GM12891 (cell line): ENCODE measurements at regions not wholly inside any gene's neighbourhood (a gene's known extent, or its start where the extent isn't known, plus 50 kb on each side); places are given as distances from the start of the nearest gene placed in this dataset.

Experiments
- DNase-seq: peaks from one replicate; pipeline ENCODE4 v3.0.0; 2011; ENCODE audit warnings: low spot score; ENCODE audit not compliant: insufficient read length
- FAIRE-seq: peaks from 2 replicates; lab custom pipeline; 2011; peaks lifted over from hg19 to GRCh38; lab: Jason Lieb, UNC
- PAX5 ChIP-seq: IDR thresholded peaks from 2 replicates; pipeline ENCODE4 v1.6.1; 2011; ENCODE audit warnings: low read length, moderate library complexity, mild to moderate bottlenecking; ENCODE audit not compliant: insufficient read depth, severe bottlenecking
- POLR2A ChIP-seq: IDR thresholded peaks from 2 replicates; pipeline ENCODE4 v1.6.1; 2011; ENCODE audit warnings: low read depth, low read length, control low read depth
- POLR2AphosphoS5 ChIP-seq: IDR thresholded peaks from 2 replicates; pipeline ENCODE4 v1.6.1; 2011; ENCODE audit warnings: low read depth, low read length, control low read depth
- POU2F2 ChIP-seq: IDR thresholded peaks from 2 replicates; pipeline ENCODE4 v1.6.1; 2011; ENCODE audit warnings: low read depth, mild to moderate bottlenecking, control low read depth, low read length, moderate library complexity
- SPI1 ChIP-seq: IDR thresholded peaks from 2 replicates; pipeline ENCODE4 v1.6.1; 2011; ENCODE audit warnings: low read depth, low read length, control low read depth
- TAF1 ChIP-seq: IDR thresholded peaks from 2 replicates; pipeline ENCODE4 v1.6.1; 2011; ENCODE audit warnings: low read depth, low read length, control low read depth

DNA sequence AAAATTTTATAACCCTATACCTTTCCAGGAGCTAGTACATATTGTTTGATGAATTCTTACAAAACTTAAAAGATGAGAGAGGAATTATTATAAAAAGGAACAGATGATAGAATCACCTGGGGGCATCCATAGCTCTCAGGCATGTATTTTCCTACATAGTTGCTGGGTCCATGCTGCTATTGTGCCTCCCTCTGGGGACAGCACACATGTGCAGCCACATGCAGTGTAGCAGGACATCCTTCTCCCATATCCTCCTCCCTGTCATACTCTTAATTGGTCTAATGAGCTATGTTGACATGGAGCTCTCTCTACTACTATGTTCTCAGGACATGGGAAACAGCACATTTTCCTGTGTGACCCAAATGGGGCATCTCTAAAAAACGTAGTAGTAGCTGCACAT, 898.2 kb upstream of the MAP3K7 start:
- no peak for TF ChIP-seq POLR2AphosphoS5
- TF ChIP-seq PAX5, result no peak
- TF ChIP-seq SPI1, result no peak
- no peak for TF ChIP-seq TAF1
- TF ChIP-seq POLR2A, result no peak
- no peak for TF ChIP-seq POU2F2
- FAIRE-seq, result no peak
- DNase-seq, result no peak

DNA sequence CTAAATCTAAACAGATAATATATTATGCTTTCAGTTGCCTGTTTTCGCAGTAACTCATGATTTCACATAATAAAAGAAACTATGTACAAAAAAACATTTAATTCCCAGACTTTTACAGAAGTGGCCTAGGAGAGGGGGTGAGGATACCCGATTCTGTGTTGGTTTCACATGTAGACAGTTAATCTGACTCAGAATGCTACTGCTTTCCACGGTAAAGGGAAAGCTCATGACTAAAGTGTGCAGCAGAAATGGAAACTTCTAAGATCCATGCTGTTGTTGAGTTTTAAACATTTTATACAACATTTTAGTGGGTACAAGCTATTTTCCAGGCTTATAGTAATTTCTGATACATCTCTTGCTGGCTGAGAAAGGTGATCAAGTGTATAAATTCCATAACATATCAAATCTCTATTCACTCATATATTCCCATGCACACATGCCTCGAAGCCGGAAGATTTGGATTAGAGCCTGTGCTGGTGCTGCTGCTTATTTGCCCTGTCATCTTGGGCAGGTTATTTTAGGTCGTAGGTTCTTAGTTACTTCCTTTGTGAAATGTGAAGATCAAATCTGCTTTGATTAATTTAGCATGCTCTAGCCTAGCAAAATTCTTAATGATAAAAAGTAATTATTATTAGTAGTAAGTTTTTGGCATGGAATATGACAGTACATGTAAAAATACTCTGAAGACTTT, 896.7 kb upstream of the MAP3K7 start:
- FAIRE-seq (no peak), DNase-seq (no peak)
- TF ChIP-seq POLR2A, result no peak
- TF ChIP-seq POLR2AphosphoS5, result no peak
- TF ChIP-seq PAX5, result no peak
- no peak for TF ChIP-seq POU2F2
- no peak for TF ChIP-seq TAF1
- TF ChIP-seq SPI1, result peak; percentile 56; the same call in 1 of the 2 replicates

DNA sequence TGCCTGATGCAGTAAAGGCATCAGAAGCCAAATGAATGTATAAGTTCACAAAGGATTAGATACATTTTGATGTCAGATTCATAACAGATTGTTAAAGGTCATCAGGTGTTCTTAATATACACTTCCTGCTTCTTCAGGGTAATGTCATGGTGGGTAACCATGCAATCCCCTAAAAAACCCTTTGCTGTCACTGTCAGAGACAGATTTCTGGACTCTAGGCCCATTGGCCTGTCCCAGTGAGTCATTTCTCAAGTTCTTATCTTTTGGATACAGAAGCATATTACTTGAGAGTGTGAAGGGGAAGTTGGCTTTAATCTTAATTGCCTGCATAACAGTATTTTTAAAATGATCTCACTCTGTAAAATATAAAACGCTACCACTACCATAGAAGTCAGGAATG, 895.6 kb upstream of the MAP3K7 start:
- TF ChIP-seq POLR2AphosphoS5, result no peak
- no peak for TF ChIP-seq POU2F2
- peak; percentile 94 for TF ChIP-seq PAX5
- TF ChIP-seq TAF1, result no peak
- peak; percentile 61 for TF ChIP-seq SPI1
- TF ChIP-seq POLR2A, result no peak
- peak; percentile 81 for FAIRE-seq
- no peak for DNase-seq

DNA sequence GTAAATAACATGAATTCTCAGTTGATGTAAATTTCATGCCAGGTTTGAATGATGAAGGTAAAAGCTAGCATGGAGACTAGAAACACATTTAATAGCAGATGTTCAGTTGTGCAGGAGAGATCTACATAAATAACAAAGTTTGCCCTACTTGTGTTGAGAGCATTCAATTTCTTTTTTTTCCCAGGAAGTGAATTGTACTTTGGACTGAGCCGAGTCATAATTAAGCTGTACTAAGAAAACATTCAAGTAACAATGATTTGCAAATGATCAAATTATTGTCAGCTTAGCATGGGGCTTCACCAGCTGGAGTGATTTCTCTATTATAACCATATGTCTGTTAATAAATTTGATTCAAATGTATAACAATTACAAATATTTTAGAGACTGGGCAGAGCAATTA, 893.5 kb upstream of the MAP3K7 start:
- FAIRE-seq (no peak), DNase-seq (no peak)
- TF ChIP-seq TAF1 (no peak), POLR2AphosphoS5 (no peak), PAX5 (no peak), POU2F2 (no peak), SPI1 (no peak), POLR2A (no peak)

DNA sequence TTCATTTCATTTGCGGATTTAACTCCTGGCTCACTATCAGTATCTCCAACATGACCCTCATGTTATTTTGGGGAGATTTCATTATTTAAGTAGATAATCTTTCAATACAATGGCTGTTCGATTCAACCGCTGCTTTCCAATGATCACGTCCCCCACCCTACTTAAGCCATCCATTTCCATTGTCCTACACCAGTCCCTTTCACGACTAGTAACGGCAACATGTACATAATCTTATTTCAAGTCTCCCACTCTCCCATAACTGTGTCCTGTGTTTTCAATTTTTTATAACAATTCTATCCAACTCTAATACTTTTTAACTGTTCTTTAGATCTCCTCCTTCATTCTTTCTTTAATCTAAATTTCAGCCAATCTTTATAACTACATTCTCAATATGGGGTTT, 890.8 kb upstream of the MAP3K7 start:
- FAIRE-seq (no peak), DNase-seq (no peak)
- TF ChIP-seq SPI1, result no peak
- TF ChIP-seq PAX5, result no peak
- TF ChIP-seq POU2F2, result no peak
- no peak for TF ChIP-seq POLR2AphosphoS5
- TF ChIP-seq TAF1, result no peak
- no peak for TF ChIP-seq POLR2A

DNA sequence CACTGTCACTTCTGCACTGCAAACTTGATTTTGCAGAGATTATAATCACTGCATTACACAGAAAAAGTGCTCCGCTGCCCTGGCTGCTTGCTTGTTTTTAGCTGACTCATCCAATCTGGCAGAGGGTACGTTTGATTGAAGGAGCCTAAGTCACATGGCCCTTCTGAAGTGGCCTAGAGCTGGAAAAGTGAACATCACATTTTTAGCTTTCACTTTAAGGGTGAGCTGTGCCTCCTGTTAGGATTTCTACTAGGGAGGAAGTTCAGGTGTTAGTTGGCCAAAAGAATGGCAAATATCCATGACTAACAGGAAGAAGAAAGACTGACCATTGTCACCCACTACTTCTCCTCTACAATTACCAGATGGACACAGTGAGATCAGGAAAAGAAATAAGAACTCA, 889.1 kb upstream of the MAP3K7 start:
- TF ChIP-seq POLR2A, result no peak
- TF ChIP-seq SPI1, result peak; percentile 37; the same call in 1 of the 2 replicates
- DNase-seq (peak; percentile 6), FAIRE-seq (no peak)

DNA sequence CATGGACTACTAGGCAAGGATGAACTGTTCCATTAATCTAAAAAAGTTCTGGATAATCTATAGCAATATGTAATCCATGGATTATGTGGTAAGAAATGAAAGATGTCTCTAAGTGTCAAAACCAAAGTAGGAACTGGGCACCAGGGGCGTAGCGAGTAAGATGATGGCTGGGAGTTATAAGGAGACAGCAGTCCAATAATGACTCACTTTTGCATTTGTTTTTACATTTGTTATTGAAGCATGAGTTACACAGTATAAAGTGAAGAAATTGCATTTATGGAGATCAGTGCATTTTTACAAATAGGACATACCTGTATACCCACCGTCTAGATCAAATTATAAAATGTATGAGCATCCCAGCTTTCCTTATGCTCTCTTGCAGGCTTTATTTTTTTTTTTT, 878.5 kb upstream of the MAP3K7 start:
- TF ChIP-seq POU2F2 (no peak), SPI1 (no peak), POLR2A (no peak), POLR2AphosphoS5 (no peak)
- FAIRE-seq (peak; percentile 62), DNase-seq (no peak)

DNA sequence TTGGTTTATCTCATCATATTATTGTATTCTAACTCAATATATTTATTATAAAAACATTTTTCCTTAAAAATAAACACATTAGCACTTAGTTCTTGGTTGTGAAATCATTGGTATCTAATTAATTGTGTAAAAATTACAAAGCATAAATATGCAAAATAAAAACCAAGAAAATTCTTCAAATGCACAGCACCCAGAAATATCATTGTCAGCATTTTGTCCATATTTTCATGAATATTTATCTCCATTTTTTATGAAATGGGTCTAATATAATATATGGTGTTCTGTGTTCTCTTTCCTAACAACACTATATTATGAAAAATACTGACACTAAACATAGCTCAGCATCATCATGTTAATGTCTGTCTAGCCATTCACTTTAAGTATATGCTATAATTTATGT, 877.8 kb upstream of the MAP3K7 start:
- no peak for TF ChIP-seq SPI1
- TF ChIP-seq POLR2A, result no peak
- no peak for TF ChIP-seq POLR2AphosphoS5
- no peak for TF ChIP-seq POU2F2
- TF ChIP-seq TAF1, result no peak
- no peak for TF ChIP-seq PAX5
- DNase-seq (no peak), FAIRE-seq (no peak)

DNA sequence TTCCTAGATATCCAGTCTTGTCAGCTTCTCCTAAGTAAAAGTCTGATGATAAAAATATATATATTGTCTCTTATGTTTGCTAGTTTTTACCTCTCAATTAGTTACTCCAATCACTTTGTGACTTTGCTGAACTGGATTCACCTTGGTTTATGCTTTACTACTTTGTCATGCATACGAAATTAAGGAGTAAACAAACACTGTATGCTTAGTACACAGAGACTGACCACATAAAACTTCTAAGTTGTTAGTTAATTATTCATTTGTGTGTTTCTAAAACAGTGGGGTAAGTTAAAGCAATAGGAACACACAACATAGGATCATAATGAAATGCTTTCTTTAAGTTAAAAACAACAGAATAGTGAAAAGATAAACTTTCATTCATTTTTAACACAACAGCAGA, 877.3 kb upstream of the MAP3K7 start:
- no peak for TF ChIP-seq POU2F2
- no peak for TF ChIP-seq SPI1
- TF ChIP-seq TAF1, result no peak
- no peak for TF ChIP-seq PAX5
- TF ChIP-seq POLR2A, result no peak
- TF ChIP-seq POLR2AphosphoS5, result no peak
- no peak for DNase-seq
- FAIRE-seq, result no peak

DNA sequence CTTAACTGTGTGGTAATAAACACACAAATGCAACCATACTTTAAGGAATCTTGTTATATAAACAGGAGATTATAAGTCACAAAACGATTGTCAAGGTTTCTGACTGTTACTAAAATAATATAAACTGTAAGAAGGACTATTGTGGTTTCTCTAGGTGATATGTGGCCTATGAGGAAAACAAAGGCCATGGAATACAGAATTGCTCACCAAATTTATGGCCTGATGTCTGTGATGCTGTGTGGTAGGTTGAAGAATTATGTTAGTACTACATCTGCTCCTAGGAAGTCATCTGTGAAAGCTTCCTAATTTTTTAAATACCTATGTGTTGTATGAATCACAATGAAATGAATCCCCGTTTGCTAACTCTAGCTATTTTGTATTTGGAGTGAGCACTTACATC, 875.4 kb upstream of the MAP3K7 start:
- no peak for DNase-seq
- FAIRE-seq, result no peak

More for the DNA sequence above, 875.4 kb upstream of the MAP3K7 start:
- TF ChIP-seq POU2F2 (no peak), SPI1 (no peak), PAX5 (no peak), POLR2AphosphoS5 (no peak), TAF1 (no peak), POLR2A (no peak)
